HG03565 (cell line): ENCODE measurements at regions not wholly inside any gene's neighbourhood (a gene's known extent, or its start where the extent isn't known, plus 50 kb on each side); places are given as distances from the start of the nearest gene placed in this dataset.
"Not testable (repeated sequence)": the region's sequence is repeated elsewhere in the genome, so short reads cannot be mapped to it uniquely, and the experiment has no call there.

Experiments used
- ATAC-seq: cut with Tn5 transposase; IDR thresholded peaks from one replicate; pipeline ENCODE4 v1.9.1; 2021; ENCODE audit warnings: mild to moderate bottlenecking, moderate library complexity; ENCODE audit not compliant: unreplicated experiment

GRCh38 chr15:87489902-87490665 is 766.5 kb downstream of the NTRK3 start:
- no peak for ATAC-seq

- no peak for ATAC-seq
Observed at GRCh38 chr15:87489456-87489855, 767.1 kb downstream of the NTRK3 start.

- no peak for ATAC-seq
Observed at GRCh38 chr15:87487484-87487883, 769.1 kb downstream of the NTRK3 start.

- ATAC-seq = no peak
Observed at GRCh38 chr15:87483468-87483867, 773.1 kb downstream of the NTRK3 start.

GRCh38 chr15:87481126-87481525 is 775.4 kb downstream of the NTRK3 start:
- ATAC-seq = no peak

GRCh38 chr15:87478687-87479072 is 777.9 kb downstream of the NTRK3 start:
- no peak for ATAC-seq

- no peak for ATAC-seq
Observed at GRCh38 chr15:87477737-87478686, 778.5 kb downstream of the NTRK3 start.

- no peak for ATAC-seq
Observed at GRCh38 chr15:87477026-87477425, 779.5 kb downstream of the NTRK3 start.

- ATAC-seq = no peak
Observed at GRCh38 chr15:87470923-87471322, 785.6 kb downstream of the NTRK3 start.

GRCh38 chr15:87463956-87464355 is 792.6 kb downstream of the NTRK3 start:
- ATAC-seq = not testable (repeated sequence)

- ATAC-seq = no peak
Observed at GRCh38 chr15:87461631-87462030, 794.9 kb downstream of the NTRK3 start.

GRCh38 chr15:87454860-87455259 is 801.7 kb downstream of the NTRK3 start:
- no peak for ATAC-seq

- ATAC-seq = no peak
Observed at GRCh38 chr15:87450314-87450713, 806.2 kb downstream of the NTRK3 start.

- ATAC-seq = no peak
Observed at GRCh38 chr15:87439090-87439489, 817.4 kb downstream of the NTRK3 start.

GRCh38 chr15:87433871-87434270 is 822.7 kb downstream of the NTRK3 start:
- ATAC-seq = no peak

- ATAC-seq = no peak
Observed at GRCh38 chr15:87429754-87430153, 826.8 kb downstream of the NTRK3 start.

GRCh38 chr15:87420017-87420416 is 836.5 kb downstream of the NTRK3 start:
- ATAC-seq = no peak

GRCh38 chr15:87419344-87419743 is 837.2 kb downstream of the NTRK3 start:
- no peak for ATAC-seq

- ATAC-seq = no peak
Observed at GRCh38 chr15:87416591-87417257, 839.8 kb downstream of the NTRK3 start.

- ATAC-seq = no peak
Observed at GRCh38 chr15:87408902-87409301, 847.6 kb downstream of the NTRK3 start.

- ATAC-seq = no peak
Observed at GRCh38 chr15:87403973-87404372, 852.6 kb downstream of the NTRK3 start.
